ENCODE measurements at regions not wholly inside any gene's neighbourhood (a gene's known extent, or its start where the extent isn't known, plus 50 kb on each side); places are given as distances from the start of the nearest gene placed in this dataset.

DNA sequence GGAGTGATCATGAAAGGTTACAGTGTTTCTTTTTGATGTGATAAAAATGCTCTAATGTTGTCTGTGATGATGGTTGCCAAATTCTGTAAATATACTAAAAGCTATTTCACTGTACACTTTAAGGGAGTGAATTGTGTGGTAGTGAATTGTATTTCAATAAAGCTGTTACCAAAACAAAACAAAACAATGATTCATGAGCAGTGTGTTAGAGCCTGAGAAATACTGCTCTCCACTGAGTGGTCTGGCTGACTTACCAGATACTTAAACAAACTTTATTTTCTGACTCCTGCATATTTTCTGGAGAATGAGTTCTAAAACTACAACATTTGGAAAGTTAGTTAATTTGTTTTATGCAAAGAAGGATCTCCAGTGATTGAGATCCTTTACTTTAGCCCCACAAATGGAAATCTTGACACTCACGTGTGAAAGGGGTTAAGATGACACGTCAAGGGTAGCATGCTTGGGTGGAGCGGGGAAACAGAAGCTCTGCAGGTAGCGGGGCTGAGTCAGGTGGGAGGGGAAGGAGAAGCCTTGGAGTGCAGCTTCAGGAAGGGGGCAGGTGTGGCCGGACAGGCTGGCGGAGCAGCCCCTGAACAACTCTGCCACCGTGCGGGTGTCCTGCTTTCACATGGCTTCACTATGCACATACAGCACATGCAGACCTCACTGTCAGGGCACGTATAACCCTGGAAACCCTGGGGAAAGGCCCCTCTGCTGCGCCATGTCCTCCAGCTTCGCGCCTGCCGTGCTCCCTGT is 256.7 kb downstream of the IRX1 start:
- no peak for DNase-seq (ENCODE audit: low read depth)
- TF ChIP-seq, protein P1, sequence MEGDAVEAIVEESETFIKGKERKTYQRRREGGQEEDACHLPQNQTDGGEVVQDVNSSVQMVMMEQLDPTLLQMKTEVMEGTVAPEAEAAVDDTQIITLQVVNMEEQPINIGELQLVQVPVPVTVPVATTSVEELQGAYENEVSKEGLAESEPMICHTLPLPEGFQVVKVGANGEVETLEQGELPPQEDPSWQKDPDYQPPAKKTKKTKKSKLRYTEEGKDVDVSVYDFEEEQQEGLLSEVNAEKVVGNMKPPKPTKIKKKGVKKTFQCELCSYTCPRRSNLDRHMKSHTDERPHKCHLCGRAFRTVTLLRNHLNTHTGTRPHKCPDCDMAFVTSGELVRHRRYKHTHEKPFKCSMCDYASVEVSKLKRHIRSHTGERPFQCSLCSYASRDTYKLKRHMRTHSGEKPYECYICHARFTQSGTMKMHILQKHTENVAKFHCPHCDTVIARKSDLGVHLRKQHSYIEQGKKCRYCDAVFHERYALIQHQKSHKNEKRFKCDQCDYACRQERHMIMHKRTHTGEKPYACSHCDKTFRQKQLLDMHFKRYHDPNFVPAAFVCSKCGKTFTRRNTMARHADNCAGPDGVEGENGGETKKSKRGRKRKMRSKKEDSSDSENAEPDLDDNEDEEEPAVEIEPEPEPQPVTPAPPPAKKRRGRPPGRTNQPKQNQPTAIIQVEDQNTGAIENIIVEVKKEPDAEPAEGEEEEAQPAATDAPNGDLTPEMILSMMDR (conservative IDR thresholded peaks at IDR 0.05; ENCODE audit: control insufficient read depth, insufficient read depth, low read depth, low read length): no peak

GRCh38 chr5:3853362-3853761 is 257.7 kb downstream of the IRX1 start:
- no peak for DNase-seq (ENCODE audit: low read depth)
- TF ChIP-seq, protein P1 (conservative IDR thresholded peaks at IDR 0.05; ENCODE audit: control insufficient read depth, insufficient read depth, low read depth, low read length): no peak
- H3K4me3 ChIP-seq (ENCODE audit: control insufficient read depth, low read depth, low read length): no peak overlapping the region

More for the DNA sequence above, 256.7 kb downstream of the IRX1 start:
- H3K4me3 ChIP-seq (ENCODE audit: control insufficient read depth, low read depth, low read length): no peak overlapping the region

GRCh38 chr5:3854188-3854821 is 258.7 kb downstream of the IRX1 start:
- TF ChIP-seq, protein P1 (conservative IDR thresholded peaks at IDR 0.05; ENCODE audit: control insufficient read depth, insufficient read depth, low read depth, low read length): no peak
- no peak overlapping the region for H3K4me3 ChIP-seq (ENCODE audit: control insufficient read depth, low read depth, low read length)
- no peak for DNase-seq (ENCODE audit: low read depth)

DNA sequence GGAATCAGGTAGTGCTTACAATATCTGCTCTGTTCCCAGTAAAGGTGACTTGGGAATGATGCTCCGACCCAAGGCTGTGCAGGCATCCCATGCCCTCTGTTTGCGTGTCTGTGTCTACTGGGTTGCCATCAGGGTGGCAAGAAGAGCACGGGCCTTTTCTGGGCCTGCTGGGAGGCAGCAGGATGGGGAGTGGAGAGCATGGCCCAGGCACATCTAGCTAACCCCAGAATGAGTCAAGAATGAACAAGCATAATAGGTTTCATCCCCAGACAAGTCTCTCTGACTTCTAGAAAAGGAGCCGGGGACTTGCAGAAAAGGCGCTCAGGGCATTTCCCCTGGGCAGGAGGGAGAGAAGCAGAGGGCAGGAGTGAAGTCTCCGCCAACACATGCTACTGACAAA is 260.4 kb downstream of the IRX1 start:
- no peak overlapping the region for H3K4me3 ChIP-seq (ENCODE audit: control insufficient read depth, low read depth, low read length)
- DNase-seq (ENCODE audit: low read depth): no peak
- TF ChIP-seq, protein P1 (conservative IDR thresholded peaks at IDR 0.05; ENCODE audit: control insufficient read depth, insufficient read depth, low read depth, low read length): no peak

- no peak for DNase-seq (ENCODE audit: low read depth)
- TF ChIP-seq, protein P1 (conservative IDR thresholded peaks at IDR 0.05; ENCODE audit: control insufficient read depth, insufficient read depth, low read depth, low read length): no peak
- H3K4me3 ChIP-seq (ENCODE audit: control insufficient read depth, low read depth, low read length): no peak overlapping the region
Observed at GRCh38 chr5:3858524-3858923, 262.9 kb downstream of the IRX1 start.

GRCh38 chr5:3862906-3863305 is 267.3 kb downstream of the IRX1 start:
- DNase-seq (ENCODE audit: low read depth): no peak
- TF ChIP-seq, protein P1 (conservative IDR thresholded peaks at IDR 0.05; ENCODE audit: control insufficient read depth, insufficient read depth, low read depth, low read length): no peak
- no peak overlapping the region for H3K4me3 ChIP-seq (ENCODE audit: control insufficient read depth, low read depth, low read length)
